HG03460 (cell line): ENCODE measurements at regions not wholly inside any gene's neighbourhood (a gene's known extent, or its start where the extent isn't known, plus 50 kb on each side); places are given as distances from the start of the nearest gene placed in this dataset.

Experiments
- ATAC-seq: cut with Tn5 transposase; IDR thresholded peaks from one replicate; pipeline ENCODE4 v1.9.1; 2021; ENCODE audit not compliant: unreplicated experiment

DNA sequence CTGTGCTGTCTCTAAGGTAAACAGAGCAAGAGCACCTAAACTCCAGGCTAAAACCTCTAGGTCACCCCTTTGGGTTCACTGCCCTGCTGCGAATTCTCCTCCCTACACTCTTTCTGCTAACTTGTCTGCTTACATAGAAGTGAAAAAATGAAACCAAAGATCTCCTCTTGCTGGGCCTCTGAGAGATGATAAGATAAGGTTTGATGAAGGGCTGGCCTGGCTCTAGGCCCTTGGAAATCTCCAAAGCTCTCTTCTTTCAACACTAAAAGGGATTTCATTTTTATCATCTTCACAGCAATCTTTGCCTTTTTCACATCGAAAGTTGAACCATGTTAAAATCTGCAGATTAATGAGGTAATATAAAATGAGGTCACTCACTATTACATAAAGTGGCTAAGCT, 450.8 kb upstream of the TLE4 start:
- ATAC-seq, result no peak

DNA sequence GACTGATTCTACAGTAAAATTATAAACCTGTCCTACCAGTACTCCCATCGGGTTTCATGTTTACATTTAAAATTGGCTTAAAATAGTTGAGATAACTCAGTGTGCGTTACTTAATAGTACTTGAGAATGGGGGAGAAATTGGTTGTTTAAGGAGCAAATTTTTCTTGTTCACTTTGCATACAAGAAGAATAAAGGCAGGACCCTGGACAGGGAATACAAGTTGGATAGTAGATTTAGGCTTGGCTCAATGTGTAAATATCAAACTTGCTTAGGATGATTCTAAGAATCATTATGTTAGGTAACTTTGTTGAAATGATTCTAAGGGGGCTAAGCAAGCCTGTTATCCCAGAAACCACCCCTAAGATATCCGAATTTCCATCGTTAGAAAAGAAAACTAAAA, 448.4 kb upstream of the TLE4 start:
- ATAC-seq, result no peak

- ATAC-seq, result no peak
These were observed 444.1 kb upstream of the TLE4 start for GRCh38 chr9:79127661-79128060.

DNA sequence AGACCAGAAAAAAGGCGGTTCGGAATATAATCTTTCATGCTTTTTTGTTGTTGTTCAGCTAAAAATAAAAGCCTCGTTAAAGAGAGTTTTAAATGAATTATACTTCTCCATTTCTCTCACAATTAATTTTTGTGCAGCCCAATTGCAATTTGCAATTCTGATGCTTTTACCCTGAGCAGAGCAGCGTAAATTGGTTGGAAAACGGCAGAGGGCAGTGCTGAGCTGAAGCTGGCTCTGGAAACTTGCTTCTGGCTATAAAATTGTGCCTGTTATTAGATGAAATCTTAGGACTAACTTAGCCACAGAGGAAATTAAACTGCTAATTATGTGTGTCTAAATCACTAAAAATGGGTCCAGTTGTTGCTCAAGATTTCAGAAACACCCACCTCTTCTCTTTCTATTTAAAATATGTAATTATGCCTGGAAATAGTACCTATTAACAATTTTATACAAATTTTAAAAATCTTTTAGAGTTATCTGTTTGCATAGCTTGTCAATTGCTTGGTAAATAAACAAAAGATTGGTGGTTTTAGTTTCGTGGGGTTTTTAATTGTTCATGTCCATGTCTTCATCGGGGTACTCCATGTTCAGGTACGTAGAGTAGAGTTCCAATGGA, 441.8 kb upstream of the TLE4 start:
- ATAC-seq, result no peak

DNA sequence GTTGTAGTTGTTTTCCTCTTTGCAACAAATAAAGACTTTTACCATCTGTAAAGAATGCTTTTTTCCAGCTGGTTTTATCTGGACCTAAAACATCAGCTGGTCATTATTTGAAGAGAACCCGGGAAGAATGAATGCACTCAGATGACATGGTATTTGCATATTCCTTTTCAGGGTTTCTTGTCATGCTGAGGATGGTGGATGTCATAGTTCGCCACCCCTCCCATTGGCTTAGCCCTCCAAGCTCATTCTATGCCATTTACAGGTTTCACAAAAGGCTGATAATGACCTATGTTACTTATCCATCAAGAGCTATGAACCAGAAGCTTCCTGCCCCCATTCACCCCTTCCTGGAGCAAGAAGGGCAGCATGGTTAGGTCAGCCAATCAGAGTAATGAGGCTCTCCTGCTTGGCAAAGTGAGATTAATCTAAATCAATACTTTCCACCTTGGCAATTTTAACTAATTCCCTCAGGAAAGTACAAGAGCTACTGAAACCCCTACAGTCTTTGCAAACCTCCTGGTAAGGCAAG, 440.5 kb upstream of the TLE4 start:
- no peak for ATAC-seq

DNA sequence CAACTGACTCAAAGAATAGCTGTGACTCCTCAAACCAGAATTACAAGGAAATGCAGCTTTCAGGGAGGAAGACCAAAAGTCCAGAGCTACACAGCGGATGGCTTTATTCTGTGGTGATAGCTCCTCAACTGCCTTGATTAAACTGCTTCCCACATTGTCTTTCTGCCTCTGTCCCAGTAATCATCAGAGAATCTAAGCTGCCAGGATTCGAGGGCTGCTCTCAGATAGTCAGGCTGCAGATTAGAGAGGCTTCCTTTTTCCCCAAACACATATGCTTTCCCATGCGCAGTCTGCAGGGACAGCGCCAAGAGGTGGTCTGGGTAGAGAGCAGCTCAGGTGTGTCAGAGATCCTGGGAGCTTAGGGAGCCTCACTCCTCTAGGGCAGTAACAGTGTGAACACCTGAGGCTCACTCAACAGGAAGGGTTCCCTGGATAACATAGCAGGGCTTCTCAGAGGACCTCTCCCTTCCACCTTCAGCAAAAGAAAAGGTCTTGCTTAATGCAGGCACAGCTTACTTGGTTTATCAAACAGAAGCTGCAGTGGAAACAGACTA, 439.9 kb upstream of the TLE4 start:
- no peak for ATAC-seq

DNA sequence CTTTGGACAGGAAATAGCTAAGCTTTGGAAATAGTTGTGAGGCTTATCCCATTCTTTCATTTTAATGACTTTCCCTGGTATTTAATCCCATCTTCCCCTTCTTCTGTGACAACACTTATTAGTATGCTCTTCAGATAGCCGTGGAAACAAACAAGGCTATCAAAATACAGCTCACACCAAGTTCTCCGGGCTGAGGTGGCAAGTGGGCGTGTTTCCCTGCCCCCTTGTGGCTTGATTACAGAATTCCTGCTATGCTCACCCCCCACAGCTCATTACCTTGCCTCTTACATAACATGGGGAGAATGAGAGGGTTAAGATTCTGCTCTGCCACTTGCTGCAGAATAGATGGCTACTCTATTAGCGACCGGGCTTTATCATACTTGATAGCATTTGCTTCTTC, 437.1 kb upstream of the TLE4 start:
- no peak for ATAC-seq

DNA sequence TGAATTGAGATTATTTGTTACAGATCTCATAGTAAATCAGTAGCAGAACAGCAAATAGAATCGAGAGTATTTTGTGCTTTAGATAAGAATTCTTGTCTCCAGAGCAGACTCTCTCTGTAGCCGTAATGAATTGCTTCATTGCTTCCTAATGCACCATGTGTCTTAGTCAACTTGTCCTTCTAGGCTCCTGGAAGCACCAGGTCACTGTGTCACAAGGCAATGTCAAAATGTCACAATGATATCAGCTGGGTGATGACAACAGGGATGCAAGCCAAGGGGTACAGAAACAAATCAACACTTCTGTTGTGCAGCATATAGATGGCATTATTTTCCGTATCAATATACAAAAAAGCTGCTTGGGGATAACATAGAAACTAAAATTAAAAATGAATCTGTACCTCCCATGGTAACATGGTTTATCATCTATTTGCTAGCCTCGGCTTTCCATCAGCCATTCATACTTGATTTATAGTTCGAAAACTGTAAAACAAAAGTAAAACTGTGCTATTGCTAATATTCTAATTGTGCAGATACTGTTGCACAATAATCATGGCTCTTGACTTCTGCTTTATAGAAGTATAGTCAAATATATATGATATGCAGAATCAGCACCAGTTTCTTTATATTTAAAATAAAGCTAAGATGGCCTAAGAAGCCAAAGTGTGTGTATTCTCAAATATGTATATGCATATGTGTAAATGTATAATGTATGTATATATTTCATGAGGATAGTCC, 435.9 kb upstream of the TLE4 start:
- ATAC-seq, result no peak

DNA sequence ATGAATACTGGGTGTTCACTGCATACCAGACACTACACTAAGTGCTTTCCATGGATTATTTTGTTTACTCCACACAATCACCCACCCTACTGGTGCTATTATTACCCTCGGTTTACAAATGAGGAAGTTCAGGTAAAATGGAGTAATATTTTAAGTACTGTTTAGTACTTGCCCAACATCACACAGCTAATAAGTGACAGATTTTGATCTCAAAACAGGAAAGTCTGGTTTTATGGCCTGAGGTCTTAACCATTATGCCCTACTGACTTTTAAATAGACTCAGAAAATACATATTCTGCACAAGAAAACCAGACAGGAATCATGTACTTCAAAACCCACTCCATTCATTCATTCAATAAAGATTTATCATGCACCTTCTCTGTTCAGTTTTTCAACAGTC, 431.0 kb upstream of the TLE4 start:
- no peak for ATAC-seq

- no peak for ATAC-seq
These were observed 428.6 kb upstream of the TLE4 start for GRCh38 chr9:79143211-79143610.

GRCh38 chr9:79145442-79145841, 426.3 kb upstream of the TLE4 start:
- no peak for ATAC-seq

DNA sequence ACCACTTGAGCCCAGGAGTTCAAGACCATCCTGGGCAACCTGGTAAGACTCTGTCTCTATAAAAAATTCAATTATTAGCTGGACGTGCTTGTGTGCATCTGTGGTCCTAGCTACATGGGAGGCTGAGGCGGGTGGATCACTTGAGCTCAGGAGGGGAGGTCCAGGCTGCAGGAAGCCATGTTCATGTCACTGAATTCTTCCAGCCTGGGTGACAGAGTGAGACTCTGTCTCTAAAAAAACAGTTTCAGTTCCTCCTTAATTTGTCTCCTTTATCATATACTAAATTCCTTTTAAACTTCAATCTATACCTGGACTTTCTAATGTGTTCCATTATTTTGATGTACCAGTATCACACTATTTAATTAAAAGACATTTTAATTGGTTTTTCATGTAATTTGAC, 422.2 kb upstream of the TLE4 start:
- no peak for ATAC-seq

DNA sequence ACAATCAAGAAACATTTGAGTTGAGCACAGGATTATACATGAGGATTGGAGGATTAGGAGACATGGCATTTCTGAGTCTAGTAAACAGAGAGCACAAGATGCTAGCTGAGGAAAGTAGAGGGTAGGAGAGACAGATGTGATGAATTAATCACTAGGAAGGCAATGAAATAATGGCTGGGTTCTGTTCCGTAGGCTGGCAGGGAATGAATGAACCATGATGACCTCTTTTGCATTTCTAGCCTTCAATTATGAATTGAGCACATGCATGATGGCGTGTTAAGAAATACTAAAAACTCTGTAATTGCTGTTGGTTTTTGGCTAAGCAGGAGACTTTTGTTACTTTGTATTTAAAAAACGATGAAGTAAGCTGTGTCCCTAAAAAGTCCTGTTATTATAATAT, 420.0 kb upstream of the TLE4 start:
- no peak for ATAC-seq

- ATAC-seq, result no peak
These were observed 419.5 kb upstream of the TLE4 start for GRCh38 chr9:79152306-79152705.

DNA sequence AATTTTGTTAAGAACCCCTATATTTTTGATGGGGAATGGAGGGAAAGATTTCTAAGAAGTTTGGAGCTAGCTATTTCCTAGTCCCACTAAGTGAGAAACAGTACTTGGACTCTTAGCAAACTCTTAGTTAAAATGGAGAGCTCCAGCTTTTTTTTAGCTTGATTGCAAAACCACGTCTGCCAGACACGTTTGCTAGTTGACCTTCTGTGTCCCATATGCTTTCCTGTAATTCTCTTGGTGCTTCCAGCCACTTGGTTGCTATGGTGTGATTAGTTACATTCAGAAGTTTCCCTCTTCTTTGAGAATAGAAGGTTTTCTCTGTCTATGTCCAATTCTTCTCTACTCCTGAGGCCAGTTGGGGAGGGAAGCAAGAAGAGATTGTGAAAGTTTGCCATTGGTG, 417.0 kb upstream of the TLE4 start:
- no peak for ATAC-seq

GRCh38 chr9:79155308-79155707, 416.5 kb upstream of the TLE4 start:
- no peak for ATAC-seq

DNA sequence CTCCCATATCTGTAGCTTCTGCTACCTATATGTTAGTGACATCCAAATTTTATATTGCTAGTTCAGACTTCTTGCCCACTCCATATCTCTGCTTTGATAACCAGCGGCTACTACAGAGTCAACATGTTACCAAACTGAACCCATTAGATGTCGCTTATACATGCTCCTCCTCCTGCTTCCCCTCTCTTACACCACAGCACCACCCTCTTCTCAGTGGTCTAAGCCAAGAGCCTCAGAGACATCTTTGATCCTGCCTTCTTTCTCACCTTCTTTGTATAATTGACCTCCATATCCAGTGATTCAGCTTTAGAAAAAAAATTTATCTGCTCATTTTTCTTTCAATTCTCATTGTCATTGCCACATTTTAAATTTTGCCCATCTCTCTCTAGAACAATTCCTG, 408.2 kb upstream of the TLE4 start:
- ATAC-seq, result no peak

GRCh38 chr9:79164406-79164805, 407.4 kb upstream of the TLE4 start:
- no peak for ATAC-seq

DNA sequence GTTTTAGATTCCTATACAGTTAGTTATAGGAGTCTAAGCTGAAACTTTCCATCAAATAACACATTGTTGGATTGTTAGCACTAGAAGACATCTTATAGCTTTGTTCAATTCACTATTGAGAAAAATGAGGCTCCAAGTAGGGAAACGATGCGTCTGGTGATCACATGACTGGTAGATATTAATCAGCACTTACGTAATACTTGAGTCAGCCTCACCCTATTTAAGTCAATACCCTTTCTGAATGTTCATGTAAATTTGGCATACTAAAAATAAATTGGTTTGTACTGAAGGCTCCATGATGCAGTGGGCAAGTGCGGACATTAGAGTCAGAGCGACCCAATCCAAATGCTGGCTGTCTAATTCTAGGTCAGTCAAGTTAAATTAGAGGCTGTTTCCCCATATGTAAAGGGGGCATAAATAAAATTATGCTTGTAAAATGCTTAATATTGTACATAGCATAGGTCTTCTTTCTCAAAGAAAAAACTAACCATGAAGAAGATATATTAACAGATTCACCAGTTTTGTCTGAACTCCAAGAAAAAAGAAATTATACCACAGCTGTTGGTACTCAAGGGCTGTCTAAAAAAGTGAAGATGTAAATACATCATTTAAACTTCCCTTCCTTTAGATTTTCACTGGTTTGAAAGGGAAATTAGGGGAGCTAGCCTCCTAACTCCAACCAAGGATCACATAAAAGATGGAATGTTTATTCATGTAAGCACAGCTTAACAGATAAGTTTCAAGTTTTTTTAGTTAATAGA, 406.6 kb upstream of the TLE4 start:
- ATAC-seq, result no peak

DNA sequence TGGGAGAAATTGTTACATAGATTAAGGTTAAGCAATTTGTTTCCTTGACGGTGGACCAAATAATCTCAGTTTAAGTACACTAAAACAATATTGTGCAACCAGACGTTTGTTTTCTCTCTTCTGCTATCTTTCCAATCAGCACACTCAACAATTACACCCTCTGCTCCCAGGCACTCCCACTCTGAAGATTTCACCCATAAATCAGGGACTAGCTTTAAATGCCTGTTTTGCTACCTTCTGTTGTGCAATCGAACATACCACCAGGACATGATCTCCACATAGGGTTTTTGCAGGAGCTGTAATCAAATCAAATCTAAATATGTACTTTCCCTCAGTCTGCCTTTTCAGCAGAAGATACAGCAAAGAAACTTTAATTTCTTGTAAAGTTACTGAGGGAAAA, 405.8 kb upstream of the TLE4 start:
- ATAC-seq, result no peak

GRCh38 chr9:79170643-79171042, 401.1 kb upstream of the TLE4 start:
- no peak for ATAC-seq

DNA sequence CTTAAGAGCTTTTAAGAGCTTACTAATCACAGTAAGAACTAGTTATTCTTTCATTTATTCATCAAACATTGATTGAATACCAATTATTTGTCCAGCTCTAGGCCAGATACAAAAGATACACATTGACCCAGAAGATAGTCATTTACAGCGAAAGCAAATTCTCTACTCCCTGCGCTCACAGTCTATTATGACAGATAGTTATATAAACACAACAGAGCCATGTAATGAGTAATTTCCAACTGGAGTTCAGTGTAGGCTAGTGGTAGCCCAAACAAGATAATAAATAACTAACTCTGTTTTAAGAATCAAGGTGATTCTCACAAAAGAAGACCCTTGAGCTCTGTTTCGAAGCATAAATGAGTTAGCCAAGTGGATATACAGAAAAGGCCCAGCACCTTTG, 397.8 kb upstream of the TLE4 start:
- no peak for ATAC-seq
